Fibroblast of lung (primary cell): ENCODE measurements at regions not wholly inside any gene's neighbourhood (a gene's known extent, or its start where the extent isn't known, plus 50 kb on each side); places are given as distances from the start of the nearest gene placed in this dataset.

Source experiments
- DNase-seq, 2 donors: peaks; one replicate each; pipeline versions ENCODE4 v3.0.0 to v3.0.0-alpha.2; 2010; ENCODE audit warnings: low read depth in 2 of 2
- H2AFZ ChIP-seq: 2 replicates; pipeline ENCODE4 v1.5.1; 2012; ENCODE audit warnings: low read length, control low read depth, inconsistent platforms
- H3K27ac ChIP-seq: 2 replicates; pipeline ENCODE4 v1.5.1; 2011; ENCODE audit warnings: low read length, control low read depth; ENCODE audit not compliant: insufficient read depth
- H3K27me3 ChIP-seq: 2 replicates; pipeline ENCODE4 v1.5.1; 2011; ENCODE audit warnings: mild to moderate bottlenecking, low read length; ENCODE audit not compliant: control insufficient read depth, insufficient read depth
- H3K36me3 ChIP-seq: 2 replicates; pipeline ENCODE4 v1.5.1; 2011; ENCODE audit warnings: low read length; ENCODE audit not compliant: control insufficient read depth, insufficient read depth
- H3K4me1 ChIP-seq: 2 replicates; pipeline ENCODE4 v1.5.1; 2011; ENCODE audit warnings: low read length; ENCODE audit not compliant: control insufficient read depth, insufficient read depth; ENCODE audit errors: extremely low read depth
- H3K4me2 ChIP-seq: 2 replicates; pipeline ENCODE4 v1.5.1; 2011; ENCODE audit warnings: low read length, control low read depth; ENCODE audit not compliant: insufficient read depth; ENCODE audit errors: extremely low read depth
- H3K4me3 ChIP-seq, 4 experiments: fragments of 200-600 bp in 1 of 4; sonication (generic) in 1 of 4; replicated peaks in 1 of 4; 2 replicates each; pipeline ENCODE4 v1.5.1; 2011 to 2016; ENCODE audit warnings: low read length in 4 of 4, low read depth in 3 of 4, mild to moderate bottlenecking in 3 of 4, control low read depth in 2 of 4, inconsistent platforms in 1 of 4, mixed read lengths in 1 of 4; ENCODE audit not compliant: insufficient read depth in 1 of 4; ENCODE audit errors: control extremely low read depth in 1 of 4
- H3K79me2 ChIP-seq: 2 replicates; pipeline ENCODE4 v1.5.1; 2012; ENCODE audit warnings: mild to moderate bottlenecking, low read length, inconsistent platforms; ENCODE audit not compliant: control insufficient read depth, insufficient read depth
- H3K9ac ChIP-seq: 2 replicates; pipeline ENCODE4 v1.5.1; 2011; ENCODE audit warnings: mild to moderate bottlenecking, low read length, control low read depth; ENCODE audit not compliant: insufficient read depth
- H3K9me3 ChIP-seq: 2 replicates; pipeline ENCODE4 v1.5.1; 2012; ENCODE audit warnings: low read depth, low read length; ENCODE audit not compliant: control insufficient read depth, insufficient read depth
- H4K20me1 ChIP-seq: 2 replicates; pipeline ENCODE4 v1.5.1; 2011; ENCODE audit warnings: low read length; ENCODE audit not compliant: control insufficient read depth, insufficient read depth; ENCODE audit errors: extremely low read depth
- CTCF ChIP-seq, 2 donors: IDR thresholded peaks in 1 of 2; conservative IDR thresholded peaks in 1 of 2; 1 replicate in 1 of 2; 2 replicates in 1 of 2; pipeline ENCODE4 v1.5.1; 2011 to 2012; ENCODE audit warnings: low read length in 2 of 2, control low read depth in 1 of 2, inconsistent platforms in 1 of 2, low read depth in 1 of 2, mild to moderate bottlenecking in 1 of 2
- EZH2 ChIP-seq: IDR thresholded peaks from 2 replicates; pipeline ENCODE4 v1.5.1; 2012; ENCODE audit warnings: low read length, control low read depth, mild to moderate bottlenecking; ENCODE audit errors: missing control alignments

- no peak overlapping the region for H3K27ac ChIP-seq
- no peak overlapping the region for H3K4me3 ChIP-seq
- H2AFZ ChIP-seq = no peak overlapping the region
- TF ChIP-seq EZH2 = no peak
- TF ChIP-seq CTCF (conservative IDR thresholded peaks at IDR 0.05 in 1 of 2, IDR thresholded peaks at IDR 0.05 in 1 of 2; ENCODE audit: low read depth in 1 of 2, low read length in 2 of 2) = no peak
- no peaks in the 10 kb centered on the region for H4K20me1 ChIP-seq
- no peaks in the 10 kb centered on the region for H3K27me3 ChIP-seq
- peaks cover 2% of the 10 kb centered on the region for H3K4me1 ChIP-seq
- no peaks in the 10 kb centered on the region for H3K9me3 ChIP-seq
- no peaks in the 10 kb centered on the region for H3K36me3 ChIP-seq
- no peak overlapping the region for H3K9ac ChIP-seq
- H3K4me2 ChIP-seq = no peak overlapping the region
- peak; percentile 71 to 87 for DNase-seq
- H3K79me2 ChIP-seq = no peaks in the 10 kb centered on the region
Observed at GRCh38 chr5:111859031-111859430, 102.0 kb upstream of the NREP start.

- no peak overlapping the region for H3K9ac ChIP-seq
- H3K27me3 ChIP-seq = no peaks in the 10 kb centered on the region
- H3K4me1 ChIP-seq = peaks cover 2% of the 10 kb centered on the region
- H3K4me2 ChIP-seq = no peak overlapping the region
- H3K4me3 ChIP-seq = no peak overlapping the region
- no peaks in the 10 kb centered on the region for H3K79me2 ChIP-seq
- peak in 1 of 2 donors; percentile 20 for DNase-seq
- H3K36me3 ChIP-seq = no peaks in the 10 kb centered on the region
- H3K27ac ChIP-seq = no peak overlapping the region
- no peak overlapping the region for H2AFZ ChIP-seq
- TF ChIP-seq CTCF (conservative IDR thresholded peaks at IDR 0.05 in 1 of 2, IDR thresholded peaks at IDR 0.05 in 1 of 2; ENCODE audit: low read depth in 1 of 2, low read length in 2 of 2) (no peak), EZH2 (no peak)
- H3K9me3 ChIP-seq = no peaks in the 10 kb centered on the region
- H4K20me1 ChIP-seq = no peaks in the 10 kb centered on the region
Observed at GRCh38 chr5:111857623-111858022, 100.6 kb upstream of the NREP start.

- Histone ChIP-seq H4K20me1 (no peaks in the 10 kb centered on the region), H3K27me3 (no peaks in the 10 kb centered on the region), H3K36me3 (no peaks in the 10 kb centered on the region), H3K4me2 (no peak overlapping the region), H3K9me3 (no peaks in the 10 kb centered on the region), H3K4me1 (peaks cover 2% of the 10 kb centered on the region), H3K4me3 (no peak overlapping the region), H3K79me2 (no peaks in the 10 kb centered on the region), H3K27ac (no peak overlapping the region), H2AFZ (no peak overlapping the region), H3K9ac (no peak overlapping the region)
- TF ChIP-seq EZH2 = no peak
- TF ChIP-seq CTCF (conservative IDR thresholded peaks at IDR 0.05 in 1 of 2, IDR thresholded peaks at IDR 0.05 in 1 of 2; ENCODE audit: low read depth in 1 of 2, low read length in 2 of 2) = no peak
- DNase-seq = peak in 1 of 2 donors; percentile 56
Observed at GRCh38 chr5:111856876-111857466, 100.0 kb upstream of the NREP start.
